NT2/D1 (cell line): ENCODE measurements at regions not wholly inside any gene's neighbourhood (a gene's known extent, or its start where the extent isn't known, plus 50 kb on each side); places are given as distances from the start of the nearest gene placed in this dataset.

Source experiments
- SUZ12 ChIP-seq: IDR thresholded peaks from 2 replicates; pipeline ENCODE4 v1.6.1; 2011; ENCODE audit not compliant: insufficient read length, insufficient read depth; ENCODE audit errors: extremely low read depth
- YY1 ChIP-seq: IDR thresholded peaks from 2 replicates; pipeline ENCODE4 v1.6.1; 2011; ENCODE audit not compliant: insufficient read length, insufficient read depth
- ZNF274 ChIP-seq: IDR thresholded peaks from 2 replicates; pipeline ENCODE4 v1.6.1; 2011; ENCODE audit warnings: mild to moderate bottlenecking, low read depth, low read length

- no peak for TF ChIP-seq YY1
- no peak for TF ChIP-seq ZNF274
- TF ChIP-seq SUZ12 = no peak
Observed at GRCh38 chr7:136143271-136143670, 166.1 kb upstream of the MTPN start.
